Lower leg skin (tissue), 4 donors: ENCODE measurements at regions not wholly inside any gene's neighbourhood (a gene's known extent, or its start where the extent isn't known, plus 50 kb on each side); places are given as distances from the start of the nearest gene placed in this dataset.

ENCODE experiments used
- DNase-seq, 2 donors: peaks; one replicate each; pipeline ENCODE4 v3.0.0-alpha.2; 2019; ENCODE audit warnings: low spot score in 2 of 2
- H3K4me3 ChIP-seq: fragments of 200-600 bp; sonication (generic); 2 replicates; pipeline ENCODE4 v1.5.1; 2017; ENCODE audit warnings: mild to moderate bottlenecking, low read depth; ENCODE audit not compliant: poor library complexity, severe bottlenecking
- POLR2A ChIP-seq, 2 donors: fragments of 450-650 bp; IDR thresholded peaks; one replicate each; pipeline ENCODE4 v1.6.1; 2016 to 2017; ENCODE audit warnings: antibody characterized with exemption in 2 of 2, mild to moderate bottlenecking in 1 of 2, moderate library complexity in 1 of 2
- WGBS, 2 donors: methylation state at CpG; one replicate each; pipeline ENCODE4 v1.1.5; 2018; 5-methylcytosine and 5-hydroxymethylcytosine counted together
- intact Hi-C: fragments of 100-400 bp; cut with DNase I; formaldehyde crosslinking; loops from one replicate; pipeline ENCODE4 v1.15.0; 2023; ENCODE audit warnings: low total_unique reads
- TF ChIP-seq, protein P1 (sequence below), 3 donors: fragments of 450-650 bp; IDR thresholded peaks; one replicate each; pipeline ENCODE4 v1.5.1; 2016; ENCODE audit warnings: antibody characterized with exemption in 3 of 3, mild to moderate bottlenecking in 3 of 3, moderate library complexity in 2 of 3

DNA sequence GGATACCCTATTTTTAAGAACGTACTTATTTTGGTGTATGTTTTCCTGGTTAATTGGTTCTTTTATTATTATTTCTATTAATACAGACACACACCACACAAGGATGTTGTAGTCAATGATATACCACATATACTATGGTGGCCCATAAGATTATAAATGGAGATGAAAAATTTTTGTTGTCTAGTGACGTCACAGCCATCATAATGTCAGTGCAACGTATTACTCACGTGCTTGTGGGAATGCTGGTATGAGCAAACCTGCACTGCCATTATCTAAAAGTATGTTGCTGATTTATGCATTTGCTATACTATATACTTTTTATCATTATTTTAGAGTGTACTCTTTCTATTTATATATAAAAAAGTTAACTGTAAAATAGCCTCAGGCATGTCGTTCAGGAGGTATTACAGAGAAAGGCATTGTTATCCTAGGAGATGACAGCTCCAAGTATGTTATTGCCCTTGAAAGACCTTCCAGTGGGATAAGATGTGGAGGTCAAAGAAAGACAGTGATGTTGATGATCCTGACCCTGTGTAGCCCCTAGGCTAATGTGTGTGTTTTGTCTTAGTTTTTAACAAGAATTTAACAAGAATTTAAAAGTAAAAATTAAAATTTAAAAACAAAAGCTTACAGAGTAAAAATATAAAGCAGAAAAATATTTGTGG lies 65.6 kb upstream of the SGCD start:
- H3K4me3 ChIP-seq, result no peak overlapping the region
- intact Hi-C loops, result no loop called here
- TF ChIP-seq, protein P1, sequence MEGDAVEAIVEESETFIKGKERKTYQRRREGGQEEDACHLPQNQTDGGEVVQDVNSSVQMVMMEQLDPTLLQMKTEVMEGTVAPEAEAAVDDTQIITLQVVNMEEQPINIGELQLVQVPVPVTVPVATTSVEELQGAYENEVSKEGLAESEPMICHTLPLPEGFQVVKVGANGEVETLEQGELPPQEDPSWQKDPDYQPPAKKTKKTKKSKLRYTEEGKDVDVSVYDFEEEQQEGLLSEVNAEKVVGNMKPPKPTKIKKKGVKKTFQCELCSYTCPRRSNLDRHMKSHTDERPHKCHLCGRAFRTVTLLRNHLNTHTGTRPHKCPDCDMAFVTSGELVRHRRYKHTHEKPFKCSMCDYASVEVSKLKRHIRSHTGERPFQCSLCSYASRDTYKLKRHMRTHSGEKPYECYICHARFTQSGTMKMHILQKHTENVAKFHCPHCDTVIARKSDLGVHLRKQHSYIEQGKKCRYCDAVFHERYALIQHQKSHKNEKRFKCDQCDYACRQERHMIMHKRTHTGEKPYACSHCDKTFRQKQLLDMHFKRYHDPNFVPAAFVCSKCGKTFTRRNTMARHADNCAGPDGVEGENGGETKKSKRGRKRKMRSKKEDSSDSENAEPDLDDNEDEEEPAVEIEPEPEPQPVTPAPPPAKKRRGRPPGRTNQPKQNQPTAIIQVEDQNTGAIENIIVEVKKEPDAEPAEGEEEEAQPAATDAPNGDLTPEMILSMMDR (IDR thresholded peaks at IDR 0.05), result no peak
- TF ChIP-seq POLR2A (IDR thresholded peaks at IDR 0.05), result no peak
- DNase-seq, result no peak
- WGBS, 2 donors, result 85 to 89% methylated on average over 5 of the region's 5 CpGs

DNA sequence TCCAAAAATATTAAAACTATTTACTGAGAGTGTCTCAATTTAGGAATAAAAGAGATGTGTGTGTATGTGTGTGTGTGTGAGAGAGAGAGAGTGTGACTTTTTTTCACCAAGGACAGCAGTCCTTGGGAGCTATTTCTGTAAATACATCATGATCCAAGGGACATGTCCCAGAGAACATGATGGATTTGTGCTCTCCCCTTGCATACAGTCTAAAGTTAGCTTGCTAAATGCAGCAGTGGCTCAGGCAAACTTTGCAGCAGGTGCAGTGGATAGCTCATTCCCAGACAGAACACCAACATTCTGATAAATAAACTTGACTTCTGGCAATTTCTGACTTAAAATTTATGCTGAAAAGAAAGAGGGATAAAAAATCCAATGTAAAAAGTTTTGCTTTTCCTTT lies 55.4 kb upstream of the SGCD start:
- H3K4me3 ChIP-seq, result no peak overlapping the region
- TF ChIP-seq POLR2A (IDR thresholded peaks at IDR 0.05), result no peak
- TF ChIP-seq, protein P1 (IDR thresholded peaks at IDR 0.05), result no peak
- DNase-seq, result no peak
- intact Hi-C loops, result no loop called here

DNA sequence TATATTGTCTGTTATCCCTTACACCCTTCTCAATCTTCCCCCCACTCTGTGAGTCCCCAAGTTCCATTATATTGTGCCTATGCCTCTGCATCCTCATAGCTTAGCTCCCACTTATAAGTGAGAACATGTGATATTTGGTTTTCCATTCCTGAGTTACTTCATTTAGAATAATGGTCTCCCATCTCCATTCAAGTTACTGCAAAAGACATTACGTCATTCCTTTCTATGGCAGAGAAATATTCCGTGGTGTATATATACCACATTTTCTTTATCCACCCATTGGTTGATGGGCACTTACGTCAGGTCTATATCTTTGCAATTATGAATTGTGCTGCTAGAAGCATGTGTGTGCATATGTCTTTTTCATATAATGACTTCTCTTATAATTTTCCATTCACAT lies 54.8 kb upstream of the SGCD start:
- no peak for DNase-seq
- WGBS, 2 donors, result 95 to 96% methylated on average over 3 of the region's 3 CpGs

DNA sequence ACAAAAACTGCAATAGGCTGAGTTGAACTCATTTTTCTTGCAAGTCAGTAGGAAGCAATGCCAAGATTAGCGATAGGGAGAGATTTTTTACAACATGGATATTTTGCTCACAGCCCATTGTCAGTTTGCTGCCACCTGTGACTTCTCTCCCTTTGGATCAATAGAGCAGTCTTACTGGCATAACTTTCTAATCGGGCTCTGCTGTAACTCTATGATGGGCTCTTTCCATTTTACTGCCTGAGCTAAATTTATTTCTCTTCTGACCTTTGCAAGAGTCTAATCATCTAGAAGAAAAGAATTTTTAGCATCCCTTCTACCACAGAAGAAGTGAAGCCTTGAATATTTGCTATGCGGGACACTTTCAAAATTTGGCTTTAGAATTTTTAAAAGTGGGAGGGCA lies 53.6 kb upstream of the SGCD start:
- intact Hi-C loops, result no loop called here
- DNase-seq, result no peak
- TF ChIP-seq, protein P1 (IDR thresholded peaks at IDR 0.05), result no peak
- no peak for TF ChIP-seq POLR2A (IDR thresholded peaks at IDR 0.05)
- 62 to 65% methylated on average over 3 of the region's 3 CpGs for WGBS, 2 donors
- H3K4me3 ChIP-seq, result no peak overlapping the region

More for the DNA sequence above, 54.8 kb upstream of the SGCD start:
- TF ChIP-seq POLR2A (IDR thresholded peaks at IDR 0.05), result no peak
- TF ChIP-seq, protein P1 (IDR thresholded peaks at IDR 0.05), result no peak
- intact Hi-C loops, result no loop called here
- H3K4me3 ChIP-seq, result no peak overlapping the region

GRCh38 chr5:156274453-156274852 lies 52.5 kb upstream of the SGCD start:
- no peak for DNase-seq
- intact Hi-C loops, result no loop called here
- 60 to 69% methylated on average over 1 of the region's 1 CpG for WGBS, 2 donors
- TF ChIP-seq POLR2A (IDR thresholded peaks at IDR 0.05), result no peak
- TF ChIP-seq, protein P1 (IDR thresholded peaks at IDR 0.05), result no peak
- H3K4me3 ChIP-seq, result no peak overlapping the region
